BE2C (cell line): ENCODE measurements at regions not wholly inside any gene's neighbourhood (a gene's known extent, or its start where the extent isn't known, plus 50 kb on each side); places are given as distances from the start of the nearest gene placed in this dataset.

Experiments used
- DNase-seq: peaks from one replicate; pipeline ENCODE4 v3.0.0-alpha.2; 2020
- H3K27me3 ChIP-seq: fragments of 250-450 bp; sonication (Bioruptor Pico); 2 replicates; pipeline ENCODE4 v1.5.1; 2020; ENCODE audit warnings: mild to moderate bottlenecking
- H3K36me3 ChIP-seq: fragments of 250-450 bp; sonication (Bioruptor Pico); 2 replicates; pipeline ENCODE4 v1.5.1; 2020; ENCODE audit warnings: mild to moderate bottlenecking
- H3K4me1 ChIP-seq: fragments of 250-450 bp; sonication (Bioruptor Pico); 2 replicates; pipeline ENCODE4 v1.5.1; 2020
- H3K4me3 ChIP-seq: 2 replicates; pipeline ENCODE4 v1.5.1; 2011; ENCODE audit warnings: low read depth, low read length
- H3K9me3 ChIP-seq: fragments of 250-450 bp; sonication (Bioruptor Pico); 2 replicates; pipeline ENCODE4 v1.5.1; 2020
- TF ChIP-seq, protein P1 (sequence below): IDR thresholded peaks from 2 replicates; pipeline ENCODE4 v1.5.1; 2012; ENCODE audit warnings: mild to moderate bottlenecking, low read depth, low read length

GRCh38 chr3:167918686-167919085 lies 177.0 kb downstream of the GOLIM4 start:
- TF ChIP-seq, protein P1, sequence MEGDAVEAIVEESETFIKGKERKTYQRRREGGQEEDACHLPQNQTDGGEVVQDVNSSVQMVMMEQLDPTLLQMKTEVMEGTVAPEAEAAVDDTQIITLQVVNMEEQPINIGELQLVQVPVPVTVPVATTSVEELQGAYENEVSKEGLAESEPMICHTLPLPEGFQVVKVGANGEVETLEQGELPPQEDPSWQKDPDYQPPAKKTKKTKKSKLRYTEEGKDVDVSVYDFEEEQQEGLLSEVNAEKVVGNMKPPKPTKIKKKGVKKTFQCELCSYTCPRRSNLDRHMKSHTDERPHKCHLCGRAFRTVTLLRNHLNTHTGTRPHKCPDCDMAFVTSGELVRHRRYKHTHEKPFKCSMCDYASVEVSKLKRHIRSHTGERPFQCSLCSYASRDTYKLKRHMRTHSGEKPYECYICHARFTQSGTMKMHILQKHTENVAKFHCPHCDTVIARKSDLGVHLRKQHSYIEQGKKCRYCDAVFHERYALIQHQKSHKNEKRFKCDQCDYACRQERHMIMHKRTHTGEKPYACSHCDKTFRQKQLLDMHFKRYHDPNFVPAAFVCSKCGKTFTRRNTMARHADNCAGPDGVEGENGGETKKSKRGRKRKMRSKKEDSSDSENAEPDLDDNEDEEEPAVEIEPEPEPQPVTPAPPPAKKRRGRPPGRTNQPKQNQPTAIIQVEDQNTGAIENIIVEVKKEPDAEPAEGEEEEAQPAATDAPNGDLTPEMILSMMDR = no peak
- DNase-seq = no peak
- Histone ChIP-seq H3K27me3 (no peaks in the 10 kb centered on the region), H3K36me3 (no peaks in the 10 kb centered on the region), H3K4me3 (no peak overlapping the region), H3K9me3 (no peaks in the 10 kb centered on the region), H3K4me1 (no peaks in the 10 kb centered on the region)

DNA sequence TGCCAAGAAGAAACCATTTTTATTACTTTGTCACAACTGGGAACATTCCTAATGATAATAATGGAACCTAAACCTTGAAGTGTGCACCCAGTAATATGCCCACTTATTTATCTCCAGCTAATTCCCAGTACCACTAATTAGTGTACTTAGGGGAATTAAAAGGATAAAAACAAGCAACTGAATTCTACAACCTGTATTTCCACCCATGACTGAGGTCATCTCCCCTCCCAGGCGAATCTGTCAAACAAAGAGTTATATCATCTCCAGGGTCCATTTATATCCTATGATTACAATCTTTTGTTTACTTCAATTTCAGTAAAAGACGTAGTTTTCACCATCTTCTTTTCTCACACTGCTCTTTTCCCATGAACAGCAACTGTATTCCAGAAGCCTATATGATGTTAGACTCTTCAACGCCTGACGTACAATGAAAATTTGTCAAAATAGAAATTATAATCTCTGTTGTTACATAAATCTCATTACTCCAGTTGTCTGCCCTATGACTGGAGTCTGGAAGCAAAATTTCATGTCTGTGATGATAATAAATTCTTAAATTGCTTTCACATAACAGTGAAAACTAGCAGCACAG lies 177.6 kb downstream of the GOLIM4 start:
- TF ChIP-seq, protein P1 = no peak
- Histone ChIP-seq H3K36me3 (no peaks in the 10 kb centered on the region), H3K27me3 (no peaks in the 10 kb centered on the region), H3K9me3 (no peaks in the 10 kb centered on the region), H3K4me3 (no peak overlapping the region), H3K4me1 (no peaks in the 10 kb centered on the region)
- no peak for DNase-seq

DNA sequence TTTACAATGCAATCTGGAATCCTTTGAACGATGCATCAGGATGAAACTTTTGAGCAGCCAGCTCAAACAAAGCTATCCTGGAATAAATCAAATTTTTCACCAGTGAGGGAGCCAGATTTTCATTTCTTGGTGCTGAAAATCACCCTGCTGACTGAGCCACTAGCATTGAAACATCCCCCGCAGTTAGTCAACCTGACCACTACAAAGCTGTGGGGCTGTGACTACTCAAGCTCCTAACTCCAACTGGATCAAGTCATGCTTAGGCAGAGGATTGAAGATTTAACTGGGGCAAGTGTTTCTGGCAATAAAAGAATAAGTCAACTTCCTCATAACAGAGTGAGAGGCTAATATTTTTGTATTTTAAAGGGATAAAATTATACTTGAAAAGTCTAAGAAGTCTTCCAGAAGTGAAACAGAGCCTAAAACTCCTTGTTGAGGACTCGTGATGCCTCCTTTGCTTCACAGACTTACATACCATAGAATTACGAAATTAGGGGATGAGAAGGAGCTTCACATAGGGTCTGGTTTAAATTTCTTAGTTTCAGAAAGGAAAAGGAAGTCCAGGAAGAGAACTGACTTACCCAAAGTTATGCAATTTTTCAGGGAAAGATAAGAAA lies 177.8 kb downstream of the SERPINI1 start:
- Histone ChIP-seq H3K27me3 (no peaks in the 10 kb centered on the region), H3K36me3 (no peaks in the 10 kb centered on the region), H3K9me3 (no peaks in the 10 kb centered on the region), H3K4me3 (no peak overlapping the region), H3K4me1 (no peaks in the 10 kb centered on the region)
- TF ChIP-seq, protein P1 = no peak
- DNase-seq = peak; percentile 5

- no peak for DNase-seq
- H3K27me3 ChIP-seq = no peaks in the 10 kb centered on the region
- H3K9me3 ChIP-seq = no peaks in the 10 kb centered on the region
- H3K36me3 ChIP-seq = no peaks in the 10 kb centered on the region
- no peak overlapping the region for H3K4me3 ChIP-seq
- TF ChIP-seq, protein P1 = no peak
- no peaks in the 10 kb centered on the region for H3K4me1 ChIP-seq
Observed at GRCh38 chr3:167909952-167910351, 174.4 kb downstream of the SERPINI1 start.

DNA sequence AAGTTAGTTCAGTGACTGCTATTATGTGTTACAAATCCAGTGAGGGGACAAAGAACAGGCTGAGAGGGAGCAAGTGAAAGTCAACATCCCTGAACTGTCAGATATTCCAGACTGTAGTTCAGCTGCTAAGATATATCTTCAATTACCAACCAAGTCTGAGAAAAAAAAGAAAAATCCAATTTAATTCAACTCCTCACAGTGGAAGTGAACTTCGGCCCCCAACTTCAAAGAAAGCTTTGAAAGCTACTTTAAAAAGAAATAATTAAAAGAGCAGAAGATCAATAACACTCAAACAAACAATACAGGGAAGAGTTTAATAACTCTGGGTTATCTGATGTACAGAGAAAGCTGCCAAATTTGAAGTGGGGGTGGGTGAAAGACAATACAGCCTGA lies 174.0 kb downstream of the SERPINI1 start:
- H3K36me3 ChIP-seq = no peaks in the 10 kb centered on the region
- no peaks in the 10 kb centered on the region for H3K27me3 ChIP-seq
- H3K4me3 ChIP-seq = no peak overlapping the region
- no peaks in the 10 kb centered on the region for H3K9me3 ChIP-seq
- H3K4me1 ChIP-seq = no peaks in the 10 kb centered on the region
- no peak for DNase-seq
- TF ChIP-seq, protein P1 = no peak

- Histone ChIP-seq H3K9me3 (no peaks in the 10 kb centered on the region), H3K36me3 (no peaks in the 10 kb centered on the region), H3K4me1 (no peaks in the 10 kb centered on the region), H3K27me3 (no peaks in the 10 kb centered on the region), H3K4me3 (no peak overlapping the region)
- TF ChIP-seq, protein P1 = no peak
- DNase-seq = no peak
Observed at GRCh38 chr3:167908746-167909503, 173.4 kb downstream of the SERPINI1 start.
